Activated T-cell treated with anti-CD3 and anti-CD28 coated beads, Interleukin-2, amount 50 U/mL, for 4 hours (primary cell): ENCODE measurements at regions not wholly inside any gene's neighbourhood (a gene's known extent, or its start where the extent isn't known, plus 50 kb on each side); places are given as distances from the start of the nearest gene placed in this dataset.

ENCODE experiments used
- ATAC-seq, 2 donors: fragments of 200-7000 bp; cut with Tn5 transposase; one replicate each; pipeline ENCODE4 v1.10.0; 2021
- DNase-seq: peaks from one replicate; pipeline ENCODE4 v3.0.0-alpha.2; 2020
- H3K27me3 Mint-ChIP-seq: one replicate; pipeline ENCODE4 v1.8.0; 2021; ENCODE audit warnings: low read depth, mixed read lengths
- H3K36me3 Mint-ChIP-seq: one replicate; pipeline ENCODE4 v1.8.0; 2022; ENCODE audit warnings: mixed read lengths; ENCODE audit not compliant: insufficient read depth
- H3K4me1 Mint-ChIP-seq: one replicate; pipeline ENCODE4 v1.8.0; 2021; ENCODE audit warnings: low read depth, mixed read lengths
- H3K4me3 Mint-ChIP-seq: one replicate; pipeline ENCODE4 v1.8.0; 2021; ENCODE audit warnings: mild to moderate bottlenecking, moderate library complexity, mixed read lengths
- H3K9me3 Mint-ChIP-seq: one replicate; pipeline ENCODE4 v1.8.0; 2021; ENCODE audit warnings: mixed read lengths

DNA sequence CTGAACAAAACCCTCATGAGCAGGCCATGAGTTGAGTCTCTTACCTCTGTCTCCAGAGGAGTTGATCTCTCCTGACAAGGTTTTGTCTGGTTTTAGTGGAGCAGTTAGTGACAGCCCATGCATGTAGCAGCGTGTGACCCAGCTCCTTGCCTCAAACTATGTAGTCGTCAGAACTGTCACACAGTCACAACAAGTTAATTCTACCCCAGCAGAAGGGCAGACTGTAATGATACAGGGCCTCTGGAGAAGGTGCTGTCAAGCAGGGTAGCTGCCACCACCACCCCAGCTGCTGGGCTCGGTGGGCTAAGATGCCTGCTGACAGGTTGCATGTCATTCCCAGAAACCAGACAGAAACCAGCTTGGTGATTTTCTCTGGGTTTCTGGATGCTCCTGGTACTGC is 194.5 kb downstream of the PSAT1 start:
- H3K27me3 Mint-ChIP-seq, result no peaks in the 10 kb centered on the region
- no peaks in the 10 kb centered on the region for H3K9me3 Mint-ChIP-seq
- no peaks in the 10 kb centered on the region for H3K4me1 Mint-ChIP-seq
- DNase-seq (no peak), ATAC-seq (no peak)
- no peak overlapping the region for H3K4me3 Mint-ChIP-seq
- no peaks in the 10 kb centered on the region for H3K36me3 Mint-ChIP-seq

DNA sequence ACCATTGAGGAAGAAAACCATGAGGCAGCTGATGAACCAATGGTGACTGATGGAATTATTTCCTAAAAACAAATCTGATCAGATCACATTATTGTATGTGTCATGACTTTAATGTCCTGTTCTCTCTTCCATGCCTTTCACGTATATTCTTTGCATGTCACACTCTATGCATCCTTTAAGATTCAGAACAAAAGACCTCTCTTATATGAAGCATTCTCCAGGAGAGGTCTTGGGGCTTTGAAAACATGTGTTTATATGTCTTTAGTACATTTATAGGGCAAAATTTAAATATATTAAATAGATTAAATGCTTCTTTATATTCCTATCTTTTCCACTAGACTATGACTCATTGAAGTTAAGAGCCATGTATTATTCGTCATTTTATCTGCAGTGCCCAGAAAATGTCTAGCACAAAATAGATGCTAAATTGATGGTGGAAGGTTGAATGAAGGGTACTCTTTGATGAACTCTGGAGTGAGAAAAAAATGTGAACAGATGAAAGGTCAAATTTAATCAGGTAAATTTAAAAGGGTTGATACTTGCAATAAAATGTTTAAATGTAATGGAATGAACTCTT is 196.3 kb downstream of the PSAT1 start:
- DNase-seq (no peak), ATAC-seq (no peak)
- no peaks in the 10 kb centered on the region for H3K9me3 Mint-ChIP-seq
- no peak overlapping the region for H3K4me3 Mint-ChIP-seq
- no peaks in the 10 kb centered on the region for H3K27me3 Mint-ChIP-seq
- no peaks in the 10 kb centered on the region for H3K36me3 Mint-ChIP-seq
- H3K4me1 Mint-ChIP-seq, result no peaks in the 10 kb centered on the region

DNA sequence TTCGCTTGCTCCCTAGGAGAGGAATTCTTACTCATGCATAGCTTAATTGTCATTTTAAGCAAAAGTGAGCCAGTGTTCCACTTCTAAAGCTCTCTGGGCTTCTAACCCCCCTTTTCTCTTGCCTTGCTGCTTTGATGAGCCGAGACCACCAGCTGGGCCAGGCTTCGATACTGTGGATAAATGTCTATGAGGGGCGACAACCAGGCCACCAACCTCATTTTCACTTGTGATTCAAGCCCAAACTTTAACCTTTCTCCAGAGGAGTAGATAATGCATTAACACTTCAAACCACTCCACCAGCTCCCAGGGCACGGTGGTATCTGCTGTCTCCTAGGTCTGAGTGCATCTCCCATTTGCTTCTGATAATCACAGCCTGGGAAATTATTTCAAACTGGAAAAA is 205.6 kb downstream of the PSAT1 start:
- no peak overlapping the region for H3K4me3 Mint-ChIP-seq
- H3K36me3 Mint-ChIP-seq, result no peaks in the 10 kb centered on the region
- no peaks in the 10 kb centered on the region for H3K4me1 Mint-ChIP-seq
- no peaks in the 10 kb centered on the region for H3K27me3 Mint-ChIP-seq
- no peaks in the 10 kb centered on the region for H3K9me3 Mint-ChIP-seq
- no peak for ATAC-seq
- no peak for DNase-seq

DNA sequence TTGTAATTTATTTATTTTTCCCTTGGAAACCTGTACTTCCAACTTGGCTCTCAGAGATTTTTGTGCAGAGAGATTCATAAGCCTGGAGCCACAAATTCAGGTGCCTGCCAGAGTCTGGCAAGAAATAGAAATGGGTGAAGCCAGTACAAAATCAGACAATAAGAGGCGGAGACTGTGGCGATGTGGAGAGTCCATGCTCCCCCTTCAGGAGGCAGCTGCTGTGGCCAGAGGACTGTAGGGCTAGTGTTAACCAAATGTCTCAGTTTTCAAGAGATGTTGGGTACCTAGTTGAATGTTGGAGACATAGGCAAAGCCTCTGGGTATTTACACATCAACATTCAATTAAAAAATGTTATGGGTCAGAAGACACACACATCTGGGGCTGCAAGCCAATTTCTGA is 208.6 kb downstream of the PSAT1 start:
- Mint-ChIP-seq H3K9me3 (no peaks in the 10 kb centered on the region), H3K27me3 (no peaks in the 10 kb centered on the region), H3K4me3 (no peak overlapping the region), H3K36me3 (no peaks in the 10 kb centered on the region), H3K4me1 (no peaks in the 10 kb centered on the region)
- ATAC-seq (no peak), DNase-seq (no peak)

DNA sequence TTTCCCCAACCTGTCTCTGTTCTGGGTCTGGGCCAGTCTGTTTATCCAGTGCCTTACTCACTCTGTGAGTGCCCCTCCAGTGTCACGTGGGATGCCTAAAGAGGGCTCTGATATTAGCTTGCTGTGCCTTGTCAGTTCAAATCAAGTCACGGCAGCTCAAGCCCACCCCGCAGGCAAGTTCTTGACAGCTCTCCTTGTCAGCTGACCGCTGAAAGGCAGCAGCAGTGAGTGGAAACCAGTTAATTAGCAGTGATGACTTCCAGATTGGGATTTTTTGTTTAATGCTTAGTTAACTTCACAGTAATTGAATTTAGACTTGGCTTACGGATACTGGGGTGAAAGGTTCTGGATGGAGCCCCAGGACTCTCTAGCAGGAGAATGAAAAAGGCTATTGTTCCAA is 210.1 kb downstream of the PSAT1 start:
- ATAC-seq (no peak), DNase-seq (no peak)
- no peak overlapping the region for H3K4me3 Mint-ChIP-seq
- H3K4me1 Mint-ChIP-seq, result no peaks in the 10 kb centered on the region
- no peaks in the 10 kb centered on the region for H3K9me3 Mint-ChIP-seq
- H3K27me3 Mint-ChIP-seq, result no peaks in the 10 kb centered on the region
- no peaks in the 10 kb centered on the region for H3K36me3 Mint-ChIP-seq

DNA sequence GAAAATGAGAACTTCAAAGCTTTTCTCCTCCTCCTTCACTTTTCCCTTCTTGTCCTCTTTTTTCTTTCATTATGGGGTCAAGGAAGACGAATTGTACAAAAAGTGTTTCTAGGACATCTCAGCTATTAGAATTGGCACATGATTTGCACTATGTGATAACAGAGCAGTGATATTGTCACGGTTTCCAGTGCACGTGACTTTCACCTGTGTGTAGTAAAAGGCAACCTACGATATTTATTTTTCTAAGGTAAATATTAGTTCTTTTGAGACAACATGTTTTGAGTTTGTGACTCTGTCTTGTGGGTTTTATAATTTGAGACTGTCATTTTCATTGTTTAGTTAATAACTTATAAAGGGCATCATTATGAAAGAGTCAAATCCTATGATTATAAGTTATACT is 213.1 kb downstream of the PSAT1 start:
- H3K27me3 Mint-ChIP-seq, result no peaks in the 10 kb centered on the region
- no peaks in the 10 kb centered on the region for H3K9me3 Mint-ChIP-seq
- no peaks in the 10 kb centered on the region for H3K36me3 Mint-ChIP-seq
- DNase-seq, result no peak
- H3K4me3 Mint-ChIP-seq, result no peak overlapping the region
- H3K4me1 Mint-ChIP-seq, result no peaks in the 10 kb centered on the region
- ATAC-seq, result no peak

DNA sequence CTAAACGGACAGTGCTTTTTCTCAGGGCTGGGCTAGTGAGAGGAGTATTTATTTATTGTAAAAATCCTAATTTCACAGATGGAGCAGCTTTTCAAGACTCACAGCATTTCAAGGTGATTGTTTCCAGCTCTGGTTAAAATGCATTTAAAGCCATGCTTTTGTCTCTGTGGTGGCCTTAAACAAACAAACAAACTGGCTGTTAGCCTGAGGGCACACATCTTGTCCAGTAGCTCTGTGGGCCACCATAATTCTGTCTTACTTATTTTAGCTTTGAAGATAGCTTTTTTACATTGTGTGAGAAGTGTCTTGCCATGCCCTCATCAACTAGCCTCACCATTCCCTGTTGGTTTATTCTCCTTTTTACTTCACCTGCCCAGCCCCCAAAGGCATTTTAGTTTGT is 218.2 kb downstream of the PSAT1 start:
- H3K27me3 Mint-ChIP-seq, result no peaks in the 10 kb centered on the region
- no peak overlapping the region for H3K4me3 Mint-ChIP-seq
- H3K4me1 Mint-ChIP-seq, result no peaks in the 10 kb centered on the region
- DNase-seq, result no peak
- no peaks in the 10 kb centered on the region for H3K36me3 Mint-ChIP-seq
- H3K9me3 Mint-ChIP-seq, result peaks cover 18% of the 10 kb centered on the region
- no peak for ATAC-seq

DNA sequence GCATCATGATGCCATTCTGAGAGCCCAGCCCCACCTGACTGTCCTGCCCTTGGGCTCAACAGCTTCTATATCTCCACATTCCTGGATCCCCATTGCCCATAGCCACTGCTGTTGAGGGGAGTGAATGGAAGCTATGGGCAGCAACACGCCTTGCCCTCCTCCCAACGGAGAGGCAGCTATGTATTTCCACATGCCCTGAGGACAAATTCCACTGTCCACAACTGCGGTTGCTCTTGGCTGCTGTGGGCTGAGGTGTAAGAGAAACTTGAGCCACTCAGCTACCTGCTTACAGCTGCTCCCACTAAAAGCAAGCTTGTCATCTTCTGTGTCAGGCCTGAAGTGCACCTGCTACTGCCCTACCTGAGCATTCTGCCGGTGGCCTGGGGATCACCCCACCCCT is 222.9 kb downstream of the PSAT1 start:
- Mint-ChIP-seq H3K4me1 (no peaks in the 10 kb centered on the region), H3K27me3 (no peaks in the 10 kb centered on the region), H3K4me3 (no peak overlapping the region), H3K9me3 (peaks cover 36% of the 10 kb centered on the region), H3K36me3 (no peaks in the 10 kb centered on the region)
- no peak for DNase-seq
- ATAC-seq, result no peak

DNA sequence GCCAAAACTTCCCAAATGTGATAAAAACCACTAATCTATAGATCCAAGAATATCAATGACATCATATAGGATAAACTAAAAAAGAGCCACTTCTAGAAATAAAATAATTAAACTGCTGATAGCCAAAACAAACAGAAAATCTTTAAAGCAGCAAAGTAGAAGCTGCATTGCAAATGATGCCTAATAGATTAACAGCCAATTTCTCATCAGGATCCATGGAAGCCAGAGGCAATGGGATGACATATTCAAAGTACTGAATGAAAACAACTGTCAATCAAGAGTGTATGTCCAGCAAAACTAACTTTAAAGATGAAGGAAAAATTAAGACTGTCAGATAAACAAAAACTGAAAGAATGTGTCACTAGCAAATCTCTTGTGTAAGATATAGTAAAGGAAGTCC is 224.8 kb downstream of the PSAT1 start:
- no peaks in the 10 kb centered on the region for H3K4me1 Mint-ChIP-seq
- ATAC-seq (no peak), DNase-seq (no peak)
- H3K36me3 Mint-ChIP-seq, result no peaks in the 10 kb centered on the region
- H3K27me3 Mint-ChIP-seq, result peaks cover 2% of the 10 kb centered on the region
- peaks cover 31% of the 10 kb centered on the region for H3K9me3 Mint-ChIP-seq
- no peak overlapping the region for H3K4me3 Mint-ChIP-seq

DNA sequence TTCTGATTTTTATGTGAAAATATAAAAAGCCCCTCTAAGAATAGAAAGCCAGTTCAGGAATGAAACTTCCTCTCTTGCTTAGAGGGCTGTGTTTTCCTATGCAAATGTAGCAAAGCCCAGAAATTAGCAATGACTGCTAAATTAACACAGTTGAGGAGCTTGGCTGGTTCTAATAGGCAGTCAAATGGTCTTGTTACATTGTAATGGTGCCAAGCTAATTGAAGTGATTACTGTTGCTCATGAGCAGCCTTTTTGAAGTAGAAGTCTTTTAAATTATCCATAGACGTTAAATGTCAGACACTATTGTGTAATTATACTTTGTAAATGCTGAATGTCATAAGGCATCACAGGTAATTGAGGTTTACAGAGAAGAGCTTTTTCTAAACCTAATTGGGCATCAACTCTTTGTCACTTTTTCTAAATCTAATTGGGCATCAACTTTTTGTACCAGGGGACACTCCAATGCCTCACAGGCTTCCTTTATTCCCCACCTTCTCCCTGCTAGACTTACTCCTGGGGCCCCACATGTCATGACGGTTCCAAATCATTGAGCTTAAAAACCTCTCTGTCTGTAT is 229.1 kb downstream of the PSAT1 start:
- Mint-ChIP-seq H3K27me3 (peaks cover 2% of the 10 kb centered on the region), H3K4me1 (no peaks in the 10 kb centered on the region), H3K4me3 (no peak overlapping the region), H3K36me3 (no peaks in the 10 kb centered on the region), H3K9me3 (peaks cover 10% of the 10 kb centered on the region)
- ATAC-seq, result no peak
- no peak for DNase-seq

DNA sequence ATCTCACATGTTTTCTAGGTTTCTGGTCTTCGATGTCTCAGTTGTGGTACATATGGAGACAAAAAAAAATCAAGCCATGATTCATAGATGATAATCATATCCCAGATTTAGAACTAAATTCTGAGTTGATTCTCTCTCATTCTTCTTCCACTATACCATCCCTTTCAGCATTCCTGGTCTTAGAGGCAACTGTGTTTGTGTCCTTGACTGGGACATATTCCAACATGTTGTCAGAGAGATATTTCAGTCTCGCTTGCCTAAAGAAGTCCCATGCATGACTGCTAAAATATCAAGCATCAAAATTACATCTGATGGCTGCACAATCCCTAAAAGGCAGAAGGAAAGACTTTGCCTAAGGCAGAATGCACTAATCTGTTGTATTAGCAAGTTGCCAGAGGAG is 236.6 kb downstream of the PSAT1 start:
- no peaks in the 10 kb centered on the region for H3K4me1 Mint-ChIP-seq
- no peaks in the 10 kb centered on the region for H3K36me3 Mint-ChIP-seq
- H3K9me3 Mint-ChIP-seq, result peaks cover 8% of the 10 kb centered on the region
- ATAC-seq (no peak), DNase-seq (no peak)
- no peak overlapping the region for H3K4me3 Mint-ChIP-seq
- no peaks in the 10 kb centered on the region for H3K27me3 Mint-ChIP-seq

DNA sequence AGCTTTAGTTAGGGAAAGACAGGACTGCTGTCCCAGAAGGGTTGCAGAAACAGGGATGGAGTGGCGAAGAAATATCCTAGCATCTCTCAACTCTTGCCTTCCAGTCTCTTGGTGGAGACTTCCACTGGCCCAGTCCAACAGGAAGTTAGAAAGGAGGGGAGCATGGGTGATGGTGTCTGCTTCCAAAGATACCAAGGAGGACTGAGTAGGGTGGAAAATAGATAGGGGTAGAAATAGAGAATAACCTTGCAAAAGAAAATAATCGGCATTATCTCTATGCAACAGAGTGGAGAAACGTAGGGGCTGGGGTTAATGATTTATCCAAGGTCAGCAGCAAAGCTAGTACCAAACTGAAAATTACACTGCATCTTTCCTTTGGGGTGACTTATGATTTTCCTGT is 242.3 kb downstream of the PSAT1 start:
- ATAC-seq, result no peak
- Mint-ChIP-seq H3K4me1 (no peaks in the 10 kb centered on the region), H3K36me3 (no peaks in the 10 kb centered on the region), H3K27me3 (no peaks in the 10 kb centered on the region), H3K4me3 (no peak overlapping the region), H3K9me3 (peaks cover 3% of the 10 kb centered on the region)
- no peak for DNase-seq

DNA sequence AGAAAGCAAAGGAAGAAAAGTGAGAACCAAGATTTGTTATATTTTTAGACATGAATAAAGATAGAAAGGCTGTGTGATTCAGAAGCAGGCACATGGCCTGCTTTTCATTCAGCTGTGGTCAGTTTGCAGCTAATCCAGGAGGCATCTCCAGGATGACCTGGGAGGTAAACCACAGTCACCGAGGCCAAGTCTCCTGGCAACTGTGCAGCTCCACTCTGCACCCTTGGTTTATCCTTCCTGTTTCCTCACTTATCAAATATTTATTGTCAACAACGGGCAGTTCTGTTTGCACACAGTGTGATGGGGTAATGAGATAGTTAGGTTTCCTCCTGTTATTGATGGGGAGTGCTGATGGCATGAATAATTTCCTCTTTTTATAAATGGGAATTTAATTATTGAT is 243.0 kb downstream of the PSAT1 start:
- no peaks in the 10 kb centered on the region for H3K27me3 Mint-ChIP-seq
- H3K4me3 Mint-ChIP-seq, result no peak overlapping the region
- no peaks in the 10 kb centered on the region for H3K36me3 Mint-ChIP-seq
- DNase-seq, result no peak
- ATAC-seq, result no peak
- no peaks in the 10 kb centered on the region for H3K4me1 Mint-ChIP-seq
- peaks cover 3% of the 10 kb centered on the region for H3K9me3 Mint-ChIP-seq

DNA sequence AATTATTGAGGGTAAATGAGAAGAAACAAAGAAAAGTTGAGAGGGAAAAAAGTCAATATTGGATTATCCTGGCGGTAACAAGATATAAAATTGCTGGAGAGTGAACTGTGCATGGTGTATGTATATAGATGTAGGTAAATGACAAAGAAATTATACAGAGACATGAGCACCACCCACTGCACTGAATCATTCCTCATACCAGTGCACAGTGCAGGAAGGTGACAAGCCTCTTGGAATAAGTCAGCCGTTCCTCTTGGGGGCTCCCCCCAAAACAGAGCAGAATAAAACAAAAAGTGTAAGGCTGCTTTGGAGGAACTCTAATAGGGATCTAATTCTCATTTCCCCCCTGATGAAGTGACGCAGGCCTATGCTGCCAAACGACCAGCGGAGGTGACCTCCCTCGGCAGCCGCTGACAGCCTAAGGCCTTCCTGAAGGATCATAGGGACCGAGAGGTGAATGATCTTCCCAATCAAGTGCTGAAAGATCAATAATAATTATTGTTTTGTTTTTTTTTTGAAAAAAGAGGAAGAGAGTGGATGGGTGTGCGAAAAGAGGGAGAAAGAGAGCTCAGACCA is 245.0 kb downstream of the PSAT1 start:
- no peak for ATAC-seq

DNA sequence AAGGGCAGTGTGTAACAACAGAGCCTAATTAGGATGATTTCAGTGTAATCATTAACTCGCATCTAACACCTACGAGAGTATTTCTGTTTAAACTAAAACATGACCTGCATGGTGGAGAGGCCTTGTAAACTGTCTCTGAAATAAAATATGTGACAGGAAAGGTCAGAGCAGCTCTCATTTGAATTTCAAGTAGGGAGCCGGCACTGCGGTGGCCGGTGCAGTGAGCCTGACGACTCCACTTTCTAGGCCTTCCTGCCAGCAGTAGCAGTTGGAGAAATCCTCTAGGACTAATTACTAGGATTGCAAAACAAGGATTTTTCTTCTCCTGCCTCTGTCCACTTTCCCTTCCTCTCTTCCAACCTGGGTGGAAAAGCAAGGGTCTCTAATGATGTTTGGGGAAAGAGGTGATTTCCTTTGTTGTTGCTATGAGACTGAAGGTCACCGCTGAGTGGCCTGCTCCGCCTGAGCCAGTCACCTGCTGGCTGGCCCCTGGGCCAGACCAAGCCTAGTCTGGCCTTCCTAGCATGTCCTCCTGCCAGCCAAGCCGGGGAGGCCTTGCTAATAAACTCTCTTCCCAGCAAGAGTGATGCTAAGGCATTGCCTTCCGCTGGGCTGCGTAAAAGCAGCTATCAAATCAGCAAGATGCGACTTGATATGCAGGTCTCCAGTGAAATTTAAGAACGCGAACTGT is 245.7 kb downstream of the PSAT1 start:
- no peaks in the 10 kb centered on the region for H3K27me3 Mint-ChIP-seq
- DNase-seq, result no peak
- no peaks in the 10 kb centered on the region for H3K4me1 Mint-ChIP-seq
- H3K4me3 Mint-ChIP-seq, result no peak overlapping the region
- no peaks in the 10 kb centered on the region for H3K36me3 Mint-ChIP-seq
- no peak for ATAC-seq
- H3K9me3 Mint-ChIP-seq, result no peaks in the 10 kb centered on the region

More for the DNA sequence above, 245.0 kb downstream of the PSAT1 start:
- H3K27me3 Mint-ChIP-seq, result no peaks in the 10 kb centered on the region
- DNase-seq, result no peak
- no peaks in the 10 kb centered on the region for H3K4me1 Mint-ChIP-seq
- no peak overlapping the region for H3K4me3 Mint-ChIP-seq
- H3K36me3 Mint-ChIP-seq, result no peaks in the 10 kb centered on the region
- no peaks in the 10 kb centered on the region for H3K9me3 Mint-ChIP-seq
